Heart right ventricle (tissue), 16 donors: ENCODE measurements at regions not wholly inside any gene's neighbourhood (a gene's known extent, or its start where the extent isn't known, plus 50 kb on each side); places are given as distances from the start of the nearest gene placed in this dataset.
"Not testable (repeated sequence)": the region's sequence is repeated elsewhere in the genome, so short reads cannot be mapped to it uniquely, and the experiment has no call there.

Source experiments
- ATAC-seq, 8 donors: fragments of 200-7000 bp; cut with Tn5 transposase; one replicate each; pipeline ENCODE4 v1.9.1; 2020; ENCODE audit warnings: mild to moderate bottlenecking in 8 of 8, moderate library complexity in 8 of 8, moderate number of reproducible peaks in 1 of 8
- DNase-seq, 2 donors: peaks; one replicate each; pipeline ENCODE4 v3.0.0-alpha.2; 2020
- H3K27ac ChIP-seq, 10 donors: fragments of 200-600 bp; sonication (generic) in 2 of 10; one replicate each; pipeline versions ENCODE4 v1.5.0 to v1.8.0; 2020 to 2022; ENCODE audit warnings: mild to moderate bottlenecking in 3 of 10
- H3K27me3 ChIP-seq, 7 donors: fragments of 200-600 bp; one replicate each; pipeline ENCODE4 v1.8.0; 2021 to 2022; ENCODE audit warnings: mild to moderate bottlenecking in 2 of 7
- H3K36me3 ChIP-seq, 9 donors: fragments of 200-600 bp; sonication (generic) in 1 of 9; one replicate each; pipeline versions ENCODE4 v1.5.0 to v1.8.0; 2020 to 2022; ENCODE audit warnings: mild to moderate bottlenecking in 2 of 9
- H3K4me1 ChIP-seq, 9 donors: fragments of 200-600 bp; sonication (generic) in 1 of 9; one replicate each; pipeline versions ENCODE4 v1.5.0 to v1.8.0; 2020 to 2022; ENCODE audit warnings: mild to moderate bottlenecking in 4 of 9
- H3K4me3 ChIP-seq, 10 donors: fragments of 200-600 bp; sonication (generic) in 2 of 10; one replicate each; pipeline versions ENCODE4 v1.5.0 to v1.8.0; 2020 to 2022; ENCODE audit warnings: mild to moderate bottlenecking in 7 of 10, moderate library complexity in 2 of 10
- H3K9me3 ChIP-seq, 11 donors: fragments of 200-600 bp in 10 of 11; sonication (generic) in 2 of 11; one replicate each; pipeline versions ENCODE4 v1.5.0 to v1.8.0; 2013 to 2022; ENCODE audit warnings: mild to moderate bottlenecking in 2 of 11, control low read depth in 1 of 11, moderate library complexity in 1 of 11
- WGBS, 2 donors: extraction: QIAGEN DNeasy Blood & Tissue Kit; methylation state at CpG; one replicate each; pipeline ENCODE4 v1.1.7; 2013; ENCODE audit warnings: inconsistent platforms in 1 of 2; 5-methylcytosine and 5-hydroxymethylcytosine counted together
- intact Hi-C, 10 donors: fragments of 100-400 bp; cut with DNase I; formaldehyde crosslinking; loops; one replicate each; pipeline versions ENCODE4 v1.11.1 to v1.14.2; 2022
- TF ChIP-seq, protein P1 (sequence below), 9 donors: fragments of 200-600 bp; sonication (generic) in 2 of 9; IDR thresholded peaks; one replicate each; pipeline versions ENCODE4 v1.5.0 to v1.8.0; 2021 to 2022; ENCODE audit warnings: antibody characterized with exemption in 9 of 9, mild to moderate bottlenecking in 5 of 9, moderate library complexity in 1 of 9
- donor health status: Arrhythmogenic right ventricular cardiomyopathy.
- donor health status: ischemic (EF 13 %, LVEDD 7.1; RV severe dilation, severe dysfunction).
- donor health status: healthy with polysubstance abuse.
- donor health status: DM: no; HTN: yes; CAD: no.
- donor health status: DM: no; HTN: no; CAD: no.
- donor health status: ischemic (EF 25% LVEDD 6.9; RV normal size, moderate dysfunction).
- donor health status: ischemic (EF 25% LVEDD 5.7; RV mildly dilated, moderate dysfunction).
- donor health status: healthy.
- donor health status: DM: yes; HTN: yes; CAD: no.
- donor health status: Ischemic cardiomyopathy.
- donor health status: ischemic (EF 35%, LVEDD 5.7; RV mildly dilated, moderate dysfunction).
- donor health status: nonischemic (EF 11% LVEDD 7.7; RV severe dilation, severe dysfunction).
- donor health status: DM: yes; HTN: yes; CAD: no.
- donor health status: PGD.
- donor health status: ischemic (EF 29% LVEDD 5.4; RV normal size, mild dysfunction).
- donor health status: nonischemic (EF 23%, LVEDD 6.1; RV moderate dilation, normal function).

DNA sequence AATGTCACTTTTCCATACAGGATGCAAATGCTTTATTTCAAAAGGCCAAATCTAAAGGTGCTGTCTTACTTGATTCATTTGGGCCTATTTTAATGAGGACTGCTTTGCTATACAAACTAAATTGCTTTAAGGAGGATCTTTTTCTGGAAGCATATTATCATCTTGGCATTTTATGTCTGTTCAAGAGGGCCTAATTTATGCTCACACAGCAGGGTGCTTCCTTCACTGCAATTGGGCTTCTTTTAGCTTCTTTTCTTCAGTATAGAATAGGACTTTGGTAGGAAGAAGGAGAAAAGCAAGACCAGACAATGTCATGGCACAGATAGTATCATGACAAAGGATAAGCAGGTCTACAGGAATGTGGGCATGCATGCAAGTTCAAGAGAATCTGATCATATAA lies 222.4 kb upstream of the ANKRD50 start:
- intact Hi-C loops = loop anchor here in 3 of 10 donors (10.0 kb wide), 1 partner anchor 220 kb away; the partner anchor contains the start of gene ANKRD50 (in 3 of the 3)
- Histone ChIP-seq H3K4me3 (no peak overlapping the region), H3K9me3 (no peaks in the 10 kb centered on the region), H3K4me1 (peaks cover 0 to 42% (median 20%) of the 10 kb centered on the region in 9 donors), H3K36me3 (no peaks in the 10 kb centered on the region), H3K27ac (no peak overlapping the region), H3K27me3 (no peaks in the 10 kb centered on the region)
- no peak for ATAC-seq
- TF ChIP-seq, protein P1, sequence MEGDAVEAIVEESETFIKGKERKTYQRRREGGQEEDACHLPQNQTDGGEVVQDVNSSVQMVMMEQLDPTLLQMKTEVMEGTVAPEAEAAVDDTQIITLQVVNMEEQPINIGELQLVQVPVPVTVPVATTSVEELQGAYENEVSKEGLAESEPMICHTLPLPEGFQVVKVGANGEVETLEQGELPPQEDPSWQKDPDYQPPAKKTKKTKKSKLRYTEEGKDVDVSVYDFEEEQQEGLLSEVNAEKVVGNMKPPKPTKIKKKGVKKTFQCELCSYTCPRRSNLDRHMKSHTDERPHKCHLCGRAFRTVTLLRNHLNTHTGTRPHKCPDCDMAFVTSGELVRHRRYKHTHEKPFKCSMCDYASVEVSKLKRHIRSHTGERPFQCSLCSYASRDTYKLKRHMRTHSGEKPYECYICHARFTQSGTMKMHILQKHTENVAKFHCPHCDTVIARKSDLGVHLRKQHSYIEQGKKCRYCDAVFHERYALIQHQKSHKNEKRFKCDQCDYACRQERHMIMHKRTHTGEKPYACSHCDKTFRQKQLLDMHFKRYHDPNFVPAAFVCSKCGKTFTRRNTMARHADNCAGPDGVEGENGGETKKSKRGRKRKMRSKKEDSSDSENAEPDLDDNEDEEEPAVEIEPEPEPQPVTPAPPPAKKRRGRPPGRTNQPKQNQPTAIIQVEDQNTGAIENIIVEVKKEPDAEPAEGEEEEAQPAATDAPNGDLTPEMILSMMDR (IDR thresholded peaks at IDR 0.05) = no peak
- DNase-seq = no peak

DNA sequence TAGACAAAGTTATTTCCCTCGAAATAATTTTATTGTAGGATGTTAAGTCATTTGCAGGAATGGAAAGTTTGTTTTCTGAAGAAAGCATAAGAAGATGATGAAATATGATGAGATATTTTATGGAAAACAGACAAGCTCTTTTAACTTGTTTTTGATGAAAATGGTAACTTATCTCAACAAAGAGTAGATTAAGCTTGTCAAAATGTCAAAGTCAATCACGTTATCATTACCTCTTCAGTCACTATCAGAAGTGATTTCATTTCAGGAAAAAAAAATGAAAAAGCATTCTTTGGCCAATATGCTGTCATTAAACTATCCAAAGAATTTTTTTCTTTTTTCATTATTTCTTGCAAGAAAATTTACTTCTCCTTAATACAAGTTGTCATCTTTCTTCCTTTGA lies 221.0 kb upstream of the ANKRD50 start:
- Histone ChIP-seq H3K4me1 (peaks cover 0 to 33% (median 16%) of the 10 kb centered on the region in 9 donors), H3K27me3 (no peaks in the 10 kb centered on the region), H3K36me3 (no peaks in the 10 kb centered on the region), H3K4me3 (no peak overlapping the region), H3K9me3 (no peaks in the 10 kb centered on the region), H3K27ac (no peak overlapping the region)
- intact Hi-C loops = loop anchor here in 3 of 10 donors (10.0 kb wide), 1 partner anchor 219 kb away; the partner anchor contains the start of gene ANKRD50 (in 3 of the 3)
- WGBS, 2 donors = 66% methylated on average over 2 of the region's 2 CpGs
- ATAC-seq = no peak
- TF ChIP-seq, protein P1 (IDR thresholded peaks at IDR 0.05) = no peak
- no peak for DNase-seq

DNA sequence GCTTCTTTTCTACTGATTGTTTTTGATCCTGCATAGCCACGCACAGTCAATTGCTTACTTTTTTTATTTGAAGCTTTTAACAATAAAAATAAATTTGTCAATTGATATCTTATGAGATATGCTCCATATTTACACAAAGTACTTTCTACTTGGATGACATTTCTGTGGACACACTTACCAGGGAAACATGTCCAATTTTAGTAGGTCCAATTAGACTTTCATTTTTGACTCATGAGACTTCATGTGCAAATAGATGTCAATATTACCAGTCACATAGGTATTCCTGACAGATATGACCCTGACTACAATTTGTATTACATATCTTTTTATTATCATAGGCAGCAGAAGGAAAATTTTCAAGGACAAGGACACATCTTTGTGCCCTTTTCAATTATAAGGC lies 219.9 kb upstream of the ANKRD50 start:
- 95 to 98% methylated on average over 1 of the region's 1 CpG for WGBS, 2 donors
- DNase-seq (no peak), ATAC-seq (no peak)
- no peak overlapping the region for H3K4me3 ChIP-seq
- H3K36me3 ChIP-seq = no peaks in the 10 kb centered on the region
- TF ChIP-seq, protein P1 (IDR thresholded peaks at IDR 0.05) = no peak
- H3K27me3 ChIP-seq = no peaks in the 10 kb centered on the region
- H3K27ac ChIP-seq = no peak overlapping the region
- H3K9me3 ChIP-seq = no peaks in the 10 kb centered on the region
- intact Hi-C loops = loop anchor here in 3 of 10 donors (10.0 kb wide), 1 partner anchor 218 kb away; the partner anchor contains the start of gene ANKRD50 (in 3 of the 3)
- peaks cover 0 to 33% (median 16%) of the 10 kb centered on the region in 9 donors for H3K4me1 ChIP-seq

DNA sequence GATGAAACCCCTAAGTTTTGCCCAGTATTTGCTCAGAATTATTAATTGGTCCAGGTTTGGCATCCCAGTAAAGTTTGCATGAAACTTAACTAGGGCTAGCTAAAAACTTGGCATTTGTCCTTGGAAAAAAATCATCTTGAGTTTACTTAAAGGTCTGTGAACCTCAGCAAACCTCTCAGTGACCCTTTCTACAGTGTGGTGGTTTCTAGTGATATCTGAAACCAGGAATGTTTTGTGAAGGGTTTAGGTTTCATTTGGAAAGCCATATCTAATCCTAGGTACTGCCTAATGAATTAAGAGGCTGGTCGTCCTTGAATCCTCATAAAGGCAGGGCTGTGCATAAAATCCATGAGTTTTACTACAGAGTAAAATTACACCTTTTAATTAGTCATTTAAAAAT lies 218.5 kb upstream of the ANKRD50 start:
- ATAC-seq = no peak
- Histone ChIP-seq H3K27ac (no peak overlapping the region), H3K36me3 (no peaks in the 10 kb centered on the region), H3K4me1 (peaks cover 0 to 19% (median 4%) of the 10 kb centered on the region in 9 donors), H3K4me3 (no peak overlapping the region), H3K9me3 (no peaks in the 10 kb centered on the region), H3K27me3 (no peaks in the 10 kb centered on the region)
- TF ChIP-seq, protein P1 (IDR thresholded peaks at IDR 0.05) = no peak
- intact Hi-C loops = loop anchor here in 3 of 10 donors (10.0 kb wide), 1 partner anchor 216 kb away; the partner anchor contains the start of gene ANKRD50 (in 3 of the 3)
- 79 to 89% methylated on average over 1 of the region's 1 CpG for WGBS, 2 donors
- DNase-seq = no peak

DNA sequence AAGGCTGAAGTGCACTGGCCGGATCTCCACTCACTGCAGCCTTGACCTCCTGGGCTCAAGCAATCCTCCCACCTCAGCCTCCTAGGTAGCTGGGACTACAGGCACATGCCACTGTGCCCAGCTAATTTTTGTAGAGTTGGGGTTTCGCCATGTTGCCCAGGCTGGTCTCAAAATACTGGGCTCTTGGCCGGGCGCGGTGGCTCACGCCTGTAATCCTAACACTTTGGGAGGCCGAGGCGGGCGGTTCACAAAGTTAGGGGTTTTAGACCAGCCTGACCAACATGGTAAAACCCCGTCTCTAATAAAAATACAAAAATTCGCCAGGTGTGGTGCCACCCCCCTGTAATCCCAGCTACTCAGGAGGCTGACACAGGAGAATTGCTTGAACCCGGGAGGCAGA lies 210.2 kb upstream of the ANKRD50 start:
- H3K4me3 ChIP-seq = not testable (repeated sequence)

More for the DNA sequence above, 210.2 kb upstream of the ANKRD50 start:
- ATAC-seq, H3K27ac ChIP-seq, DNase-seq, H3K27me3 ChIP-seq, H3K4me1 ChIP-seq, intact Hi-C loops, H3K9me3 ChIP-seq, H3K36me3 ChIP-seq: not testable (repeated sequence)
- 98 to 99% methylated on average over 12 of the region's 12 CpGs for WGBS, 2 donors
